Prostate gland (tissue), 2 donors: ENCODE measurements at regions not wholly inside any gene's neighbourhood (a gene's known extent, or its start where the extent isn't known, plus 50 kb on each side); places are given as distances from the start of the nearest gene placed in this dataset.

Experiments
- POLR2A ChIP-seq: fragments of 450-650 bp; IDR thresholded peaks from one replicate; pipeline ENCODE4 v1.6.1; 2016; ENCODE audit warnings: antibody characterized with exemption, mild to moderate bottlenecking
- POLR2AphosphoS5 ChIP-seq: sonication (generic); formaldehyde crosslinking; IDR thresholded peaks from one replicate; pipeline ENCODE4 v1.6.1; 2017; ENCODE audit warnings: antibody characterized with exemption
- TF ChIP-seq, protein P1 (sequence below), 4 experiments: fragments of 200-600 bp in 2 of 4; fragments of 450-650 bp in 2 of 4; sonication (generic) in 2 of 4; IDR thresholded peaks; 1 replicate in 3 of 4; 2 replicates in 1 of 4; pipeline ENCODE4 v1.5.1; 2016 to 2019; ENCODE audit warnings: antibody characterized with exemption in 4 of 4, mild to moderate bottlenecking in 2 of 4, moderate library complexity in 2 of 4

DNA sequence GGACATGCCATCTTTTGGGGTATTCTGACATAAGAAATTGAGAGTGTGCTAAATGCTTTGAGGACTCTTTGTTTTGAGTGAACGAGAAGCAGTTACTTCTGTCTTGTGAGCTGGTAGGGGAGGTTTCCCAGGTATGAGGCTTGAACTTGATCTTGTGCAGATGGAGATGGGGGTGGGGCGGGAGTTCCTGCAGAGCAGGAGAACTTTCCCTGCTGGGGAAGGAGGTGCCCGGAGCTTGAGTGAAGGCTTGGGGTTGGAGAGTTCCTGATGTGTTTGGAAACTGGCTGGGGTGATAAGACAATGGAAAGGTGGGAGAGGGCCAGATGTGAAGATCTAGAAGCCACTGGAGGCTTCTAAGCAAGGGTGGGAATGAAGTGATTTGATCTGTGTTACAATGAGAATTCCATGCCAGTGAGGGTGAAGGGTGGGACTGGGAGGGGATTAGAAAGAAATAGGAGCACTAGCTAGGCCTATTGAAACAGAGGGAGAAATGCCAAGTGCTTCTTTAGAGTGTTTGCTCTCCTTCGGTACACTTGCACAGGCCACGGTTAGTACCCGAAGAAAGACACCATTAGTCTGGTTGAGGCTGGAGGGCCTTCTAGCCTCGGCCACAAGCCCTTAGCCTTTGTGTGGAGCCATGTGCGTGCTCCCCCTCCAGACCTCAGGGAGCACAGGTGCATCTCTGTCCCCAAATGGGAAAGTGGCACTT is 103.5 kb upstream of the STOX2 start:
- no peak for TF ChIP-seq POLR2A
- TF ChIP-seq, protein P1, sequence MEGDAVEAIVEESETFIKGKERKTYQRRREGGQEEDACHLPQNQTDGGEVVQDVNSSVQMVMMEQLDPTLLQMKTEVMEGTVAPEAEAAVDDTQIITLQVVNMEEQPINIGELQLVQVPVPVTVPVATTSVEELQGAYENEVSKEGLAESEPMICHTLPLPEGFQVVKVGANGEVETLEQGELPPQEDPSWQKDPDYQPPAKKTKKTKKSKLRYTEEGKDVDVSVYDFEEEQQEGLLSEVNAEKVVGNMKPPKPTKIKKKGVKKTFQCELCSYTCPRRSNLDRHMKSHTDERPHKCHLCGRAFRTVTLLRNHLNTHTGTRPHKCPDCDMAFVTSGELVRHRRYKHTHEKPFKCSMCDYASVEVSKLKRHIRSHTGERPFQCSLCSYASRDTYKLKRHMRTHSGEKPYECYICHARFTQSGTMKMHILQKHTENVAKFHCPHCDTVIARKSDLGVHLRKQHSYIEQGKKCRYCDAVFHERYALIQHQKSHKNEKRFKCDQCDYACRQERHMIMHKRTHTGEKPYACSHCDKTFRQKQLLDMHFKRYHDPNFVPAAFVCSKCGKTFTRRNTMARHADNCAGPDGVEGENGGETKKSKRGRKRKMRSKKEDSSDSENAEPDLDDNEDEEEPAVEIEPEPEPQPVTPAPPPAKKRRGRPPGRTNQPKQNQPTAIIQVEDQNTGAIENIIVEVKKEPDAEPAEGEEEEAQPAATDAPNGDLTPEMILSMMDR (IDR thresholded peaks at IDR 0.05), result no peak
- TF ChIP-seq POLR2AphosphoS5, result no peak
